K562 (cell line): ENCODE measurements at regions not wholly inside any gene's neighbourhood (a gene's known extent, or its start where the extent isn't known, plus 50 kb on each side); places are given as distances from the start of the nearest gene placed in this dataset.

Source experiments
- ATAC-seq: fragments of 200-7000 bp; cut with Tn5 transposase; 3 replicates; pipeline ENCODE4 v1.9.1; 2020; ENCODE audit warnings: moderate library complexity
- BruUV-seq: library from RNA; stranded (reverse); fragments of 400-500 nt; replicated peaks from 2 replicates; lab custom pipeline; 2021; lab: Mats Ljungman, UMichigan
- CTCF ChIA-PET: fragments of 300-600 bp; formaldehyde crosslinking; extraction: SDS; loops from one replicate; lab custom pipeline; 2021; ENCODE audit warnings: low intra/inter-chr PET ratio; lab: Yijun Ruan, JAX
- POLR2A ChIA-PET: fragments of 300-600, 350-650 bp; sonication (Branson Sonifier 250); formaldehyde crosslinking; extraction: SDS; loops from one replicate; lab custom pipeline; 2021; ENCODE audit warnings: antibody characterized with exemption, inconsistent platforms; lab: Yijun Ruan, JAX
- DNase-seq, 4 experiments: peaks; one replicate each; pipeline versions ENCODE4 v3.0.0 to v3.0.0-alpha.2; 2011 to 2018; ENCODE audit warnings: low spot score in 3 of 4, mixed read lengths in 3 of 4; ENCODE audit errors: extremely low read depth in 1 of 4
- FAIRE-seq: peaks from 2 replicates; lab custom pipeline; 2011; peaks lifted over from hg19 to GRCh38; lab: Jason Lieb, UNC
- H2AFZ ChIP-seq: 2 replicates; pipeline ENCODE4 v1.6.0; 2011; ENCODE audit warnings: low read depth, low read length, control low read depth, inconsistent platforms
- H3K27ac ChIP-seq: fragments of 200-600 bp; 3 replicates; pipeline ENCODE4 v1.8.0; 2011; ENCODE audit warnings: low read depth, mild to moderate bottlenecking, control low read depth, inconsistent platforms, low read length, moderate library complexity, mixed read lengths; ENCODE audit errors: extremely low read depth
- H3K27me3 ChIP-seq, 2 experiments: fragments of 300-600 bp in 1 of 2; 2 replicates in 1 of 2; 3 replicates in 1 of 2; pipeline versions ENCODE4 v1.6.0 to v1.8.0; 2011; ENCODE audit warnings: inconsistent platforms in 2 of 2, low read length in 2 of 2, mild to moderate bottlenecking in 1 of 2, mixed read lengths in 1 of 2, moderate library complexity in 1 of 2; ENCODE audit not compliant: control insufficient read depth in 2 of 2, insufficient read depth in 2 of 2
- H3K36me3 ChIP-seq: fragments of 300-600 bp; 3 replicates; pipeline ENCODE4 v1.8.0; 2011; ENCODE audit warnings: mild to moderate bottlenecking, low read length, inconsistent platforms; ENCODE audit not compliant: control insufficient read depth, insufficient read depth
- H3K4me1 ChIP-seq, 2 experiments: fragments of 200-600 bp in 1 of 2; replicated peaks in 1 of 2; 2 replicates in 1 of 2; 3 replicates in 1 of 2; pipeline versions ENCODE4 v1.5.1 to v1.8.0; 2011; ENCODE audit warnings: inconsistent platforms in 2 of 2, low read length in 2 of 2, mild to moderate bottlenecking in 1 of 2, mixed read lengths in 1 of 2, moderate library complexity in 1 of 2; ENCODE audit not compliant: control insufficient read depth in 2 of 2, insufficient read depth in 2 of 2
- H3K4me2 ChIP-seq: 2 replicates; pipeline ENCODE4 v1.6.1; 2011; ENCODE audit warnings: low read length, control low read depth, inconsistent platforms, mixed read lengths; ENCODE audit not compliant: insufficient read depth
- H3K4me3 ChIP-seq: fragments of 200-600 bp; sonication (generic), shearing (Covaris generic); 2 replicates; pipeline ENCODE4 v1.5.1; 2016; ENCODE audit warnings: control low read depth, inconsistent platforms
- H3K79me2 ChIP-seq: fragments of 200-600 bp; 3 replicates; pipeline ENCODE4 v1.8.0; 2011; ENCODE audit warnings: low read length, inconsistent platforms; ENCODE audit not compliant: control insufficient read depth, insufficient read depth
- H3K9ac ChIP-seq, 2 experiments: 2 replicates each; pipeline versions ENCODE4 v1.6.0 to v1.6.1; 2011; ENCODE audit warnings: low read depth in 2 of 2, low read length in 2 of 2, control low read depth in 1 of 2, inconsistent platforms in 1 of 2, mild to moderate bottlenecking in 1 of 2, mixed read lengths in 1 of 2; ENCODE audit not compliant: insufficient read depth in 1 of 2
- H3K9me1 ChIP-seq: one replicate; pipeline ENCODE4 v1.6.0; 2011; ENCODE audit warnings: inconsistent platforms, mild to moderate bottlenecking, low read length, moderate library complexity; ENCODE audit not compliant: control insufficient read depth, insufficient read depth
- H3K9me3 ChIP-seq: replicated peaks from 2 replicates; pipeline ENCODE4 v1.5.1; 2011; ENCODE audit warnings: low read depth, low read length, inconsistent platforms; ENCODE audit not compliant: control insufficient read depth, insufficient read depth
- H4K20me1 ChIP-seq: replicated peaks from 2 replicates; pipeline ENCODE4 v1.6.1; 2011; ENCODE audit warnings: low read length, inconsistent platforms, mixed read lengths; ENCODE audit not compliant: control insufficient read depth, insufficient read depth
- BCOR ChIP-seq: fragments of 450-650 bp; IDR thresholded peaks from 2 replicates; pipeline ENCODE4 v1.6.1; 2016
- E2F3 ChIP-seq: fragments of 250-450 bp; sonication (Bioruptor Pico); IDR thresholded peaks from 2 replicates; pipeline ENCODE4 v1.4.0; 2020; ENCODE audit warnings: mild to moderate bottlenecking
- EP400 ChIP-seq: fragments of 450-650 bp; IDR thresholded peaks from 2 replicates; pipeline ENCODE4 v1.6.1; 2017; ENCODE audit warnings: antibody characterized with exemption, mild to moderate bottlenecking, moderate library complexity
- FIP1L1 ChIP-seq: fragments of 200-400 bp; formaldehyde crosslinking; IDR thresholded peaks from 2 replicates; pipeline ENCODE4 v1.6.1; 2018; ENCODE audit warnings: mild to moderate bottlenecking, low read depth, low read length; ENCODE audit not compliant: poor library complexity, severe bottlenecking
- KDM5B ChIP-seq: fragments of 200-600 bp; sonication (generic); IDR thresholded peaks from 2 replicates; pipeline ENCODE4 v1.6.1; 2012; ENCODE audit warnings: low read depth, mild to moderate bottlenecking, moderate library complexity, low read length, control low read depth, inconsistent platforms; ENCODE audit not compliant: insufficient replicate concordance
- PTTG1 ChIP-seq: fragments of 450-650 bp; IDR thresholded peaks from 2 replicates; pipeline ENCODE4 v1.6.1; 2016; ENCODE audit warnings: low read depth, mild to moderate bottlenecking, missing genetic modification characterization, missing compliant biosample characterization
- RBM25 ChIP-seq: fragments of 200-400 bp; formaldehyde crosslinking; IDR thresholded peaks from 2 replicates; pipeline ENCODE4 v1.6.1; 2018; ENCODE audit warnings: low read length, low read depth, moderate library complexity; ENCODE audit not compliant: severe bottlenecking
- SIRT6 ChIP-seq: IDR thresholded peaks from one replicate; pipeline ENCODE4 v1.6.1; 2012; ENCODE audit warnings: low read depth, mild to moderate bottlenecking, control low read depth, inconsistent platforms, low read length, moderate library complexity
- SPI1 ChIP-seq: IDR thresholded peaks from 2 replicates; pipeline ENCODE4 v1.6.1; 2011; ENCODE audit warnings: low read depth, low read length, control low read depth, borderline replicate concordance
- YBX1 ChIP-seq: fragments of 450-650 bp; IDR thresholded peaks from 2 replicates; pipeline ENCODE4 v1.7.1; 2016; ENCODE audit warnings: mild to moderate bottlenecking
- ZFX ChIP-seq: sonication (generic); formaldehyde crosslinking; IDR thresholded peaks from 2 replicates; pipeline ENCODE4 v1.8.0; 2022; ENCODE audit warnings: mild to moderate bottlenecking, missing genetic modification reagents, moderate library complexity
- ZNF224 ChIP-seq: sonication (generic); formaldehyde crosslinking; IDR thresholded peaks from 2 replicates; pipeline ENCODE4 v1.8.0; 2022; ENCODE audit warnings: mild to moderate bottlenecking, missing genetic modification reagents
- ZNF23 ChIP-seq: fragments of 250-450 bp; sonication (Bioruptor Pico); IDR thresholded peaks from 2 replicates; pipeline ENCODE4 v1.4.0; 2020; ENCODE audit warnings: mild to moderate bottlenecking
- ZNF347 ChIP-seq: fragments of 450-650 bp; formaldehyde crosslinking; IDR thresholded peaks from 2 replicates; pipeline ENCODE4 v1.4.0; 2020; ENCODE audit warnings: low read depth, mild to moderate bottlenecking, moderate library complexity
- ZNF431 ChIP-seq: sonication (generic); formaldehyde crosslinking; IDR thresholded peaks from 2 replicates; pipeline ENCODE4 v1.8.0; 2022; ENCODE audit warnings: mild to moderate bottlenecking, missing genetic modification reagents
- WGBS: fragments of 100-300 bp; shearing (Covaris generic); methylation state at CpG from one replicate; pipeline ENCODE4 v1.1.6; 2016; ENCODE audit warnings: low coverage, mixed read lengths; ENCODE audit not compliant: insufficient coverage; ENCODE audit errors: missing lambda C conversion rate; 5-methylcytosine and 5-hydroxymethylcytosine counted together
- in situ Hi-C: fragments of 300-500 bp; cut with MboI; formaldehyde crosslinking; loops from 4 replicates; pipeline ENCODE4 v1.15.0; 2018; ENCODE audit warnings: inconsistent platforms, mixed read lengths
- intact Hi-C: fragments of 100-400 bp; cut with micrococcal nuclease; formaldehyde crosslinking; loops from 2 replicates; pipeline ENCODE4 v1.14.2; 2022

- Histone ChIP-seq H3K79me2 (no peaks in the 10 kb centered on the region), H4K20me1 (no peaks in the 10 kb centered on the region), H2AFZ (no peak overlapping the region), H3K9ac (no peak overlapping the region), H3K36me3 (no peaks in the 10 kb centered on the region), H3K9me3 (no peaks in the 10 kb centered on the region; the same call in 1 of the 2 replicates), H3K4me2 (no peak overlapping the region), H3K27ac (no peak overlapping the region), H3K9me1 (no peaks in the 10 kb centered on the region), H3K4me1 (no peaks in the 10 kb centered on the region; a peak in 1 of 5 replicates), H3K27me3 (no peaks in the 10 kb centered on the region), H3K4me3 (no peak overlapping the region)
- WGBS: 45% methylated on average over 3 of the region's 4 CpGs
- ChIA-PET POLR2A (interaction anchor here (1.1 kb wide), 1 partner anchor 14 kb away, joined by 3 read pairs; no protein-coding TSS in a partner anchor), CTCF (no interaction called here)
- no peak for FAIRE-seq
- no TSS peak for BruUV-seq
- in situ Hi-C loops: no loop called here
- ATAC-seq: no peak
- intact Hi-C loops: no loop called here
- no peak for DNase-seq
- no peak for TF ChIP-seq YBX1
- no peak for TF ChIP-seq EP400
- TF ChIP-seq SIRT6: no peak
- TF ChIP-seq E2F3 (CRISPR knock-in tag): no peak
- TF ChIP-seq ZNF431 (CRISPR knock-in tag): no peak
- TF ChIP-seq ZNF23 (CRISPR knock-in tag): no peak
- no peak for TF ChIP-seq PTTG1 (tag)
- TF ChIP-seq KDM5B: no peak
- no peak for TF ChIP-seq SPI1
- TF ChIP-seq ZNF224 (CRISPR knock-in tag): no peak
- no peak for TF ChIP-seq ZNF347 (CRISPR knock-in tag)
- no peak for TF ChIP-seq FIP1L1
- peak; percentile 84 for TF ChIP-seq RBM25
- no peak for TF ChIP-seq ZFX (CRISPR knock-in tag)
- 0 out of 2 replicates have a peak, but pooled peaks have one; percentile 17 for TF ChIP-seq BCOR
Measured at GRCh38 chr3:72203105-72203504, 418.2 kb upstream of the PROK2 start.
